ENCODE measurements at regions not wholly inside any gene's neighbourhood (a gene's known extent, or its start where the extent isn't known, plus 50 kb on each side); places are given as distances from the start of the nearest gene placed in this dataset.
A peak's percentile ranks its signal among the peaks of the same experiment; 100 is the strongest.

DNA sequence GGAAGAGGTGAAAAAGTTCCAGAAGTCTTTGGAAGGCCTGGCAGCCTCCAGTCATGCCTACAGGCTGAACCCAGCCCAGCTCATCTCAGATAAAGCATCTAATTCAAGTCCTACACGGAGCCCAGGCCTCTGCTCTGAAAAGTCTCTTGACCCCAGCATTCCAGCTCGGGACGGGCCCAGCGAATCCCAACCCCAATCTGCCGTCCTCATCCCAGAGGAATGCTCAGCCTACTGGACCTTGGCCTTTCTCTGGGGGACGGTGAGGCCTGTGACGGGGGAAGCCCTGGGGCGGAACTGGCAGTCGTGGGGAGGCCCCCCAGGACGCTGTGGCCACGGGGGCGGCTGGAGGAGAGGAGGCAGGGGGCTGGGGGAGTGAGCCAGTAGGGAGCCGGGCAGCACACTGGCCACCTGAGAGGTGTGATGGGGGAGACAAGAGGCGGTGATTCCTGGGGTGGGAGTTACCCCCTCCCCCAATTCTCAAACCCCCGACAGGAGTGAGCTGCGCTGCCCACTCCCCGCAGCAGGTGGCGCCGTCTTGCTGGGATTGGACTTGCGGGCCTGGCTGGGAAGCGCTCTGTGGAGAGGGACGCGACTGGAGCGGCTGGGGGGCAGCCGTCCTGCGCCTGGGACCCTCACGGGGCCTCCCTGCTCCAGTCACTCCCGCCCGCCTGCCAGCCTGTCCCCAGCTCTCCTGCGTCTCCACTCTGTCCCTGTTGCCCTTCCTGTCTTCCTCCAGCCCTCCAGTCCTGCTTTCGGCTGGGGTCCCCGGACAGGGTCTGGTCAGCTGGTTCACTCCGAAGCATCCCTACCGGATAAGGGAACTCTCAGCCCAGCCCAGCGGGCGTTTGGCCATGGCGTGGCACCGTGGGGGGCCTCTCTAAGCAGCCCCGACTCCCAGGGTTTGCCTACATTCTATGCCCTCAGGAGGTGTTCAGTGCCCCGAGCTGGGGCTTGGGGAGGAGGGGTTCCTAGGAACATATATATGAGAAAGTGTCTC, 182.6 kb upstream of the HAAO start:
- intact Hi-C loops (cut with micrococcal nuclease; ENCODE audit: unreplicated experiment): loop anchor here (5.0 to 10.0 kb wide), 2 partner anchors 160 to 247 kb away; no protein-coding TSS in a partner anchor
- BruUV-seq (replicated peaks): no TSS peak
- ChIA-PET CTCF (interaction anchor here (0.6 to 1.0 kb wide), 7 partner anchors 9 to 567 kb away, joined by 3 to 7 read pairs (median 4); no protein-coding TSS in a partner anchor), POLR2A (no interaction called here)
- H3K27ac ChIP-seq (ENCODE audit: low read length): peak overlapping the region; percentile 55; the same call in 1 of the 2 replicates
- peak overlapping the region; percentile 12 to 36 for H3K4me3 ChIP-seq (ENCODE audit: low read depth in 2 of 2, low read length in 2 of 2)
- peak; percentile 10 for DNase-seq (ENCODE audit: low read depth, low spot score)
- ATAC-seq: peak; percentile 85
- H3K27me3 ChIP-seq (ENCODE audit: control insufficient read depth, insufficient read depth, low read length): no peaks in the 10 kb centered on the region
- peak; percentile 95 for TF ChIP-seq CTCF (IDR thresholded peaks at IDR 0.05)
- TF ChIP-seq, protein P1, sequence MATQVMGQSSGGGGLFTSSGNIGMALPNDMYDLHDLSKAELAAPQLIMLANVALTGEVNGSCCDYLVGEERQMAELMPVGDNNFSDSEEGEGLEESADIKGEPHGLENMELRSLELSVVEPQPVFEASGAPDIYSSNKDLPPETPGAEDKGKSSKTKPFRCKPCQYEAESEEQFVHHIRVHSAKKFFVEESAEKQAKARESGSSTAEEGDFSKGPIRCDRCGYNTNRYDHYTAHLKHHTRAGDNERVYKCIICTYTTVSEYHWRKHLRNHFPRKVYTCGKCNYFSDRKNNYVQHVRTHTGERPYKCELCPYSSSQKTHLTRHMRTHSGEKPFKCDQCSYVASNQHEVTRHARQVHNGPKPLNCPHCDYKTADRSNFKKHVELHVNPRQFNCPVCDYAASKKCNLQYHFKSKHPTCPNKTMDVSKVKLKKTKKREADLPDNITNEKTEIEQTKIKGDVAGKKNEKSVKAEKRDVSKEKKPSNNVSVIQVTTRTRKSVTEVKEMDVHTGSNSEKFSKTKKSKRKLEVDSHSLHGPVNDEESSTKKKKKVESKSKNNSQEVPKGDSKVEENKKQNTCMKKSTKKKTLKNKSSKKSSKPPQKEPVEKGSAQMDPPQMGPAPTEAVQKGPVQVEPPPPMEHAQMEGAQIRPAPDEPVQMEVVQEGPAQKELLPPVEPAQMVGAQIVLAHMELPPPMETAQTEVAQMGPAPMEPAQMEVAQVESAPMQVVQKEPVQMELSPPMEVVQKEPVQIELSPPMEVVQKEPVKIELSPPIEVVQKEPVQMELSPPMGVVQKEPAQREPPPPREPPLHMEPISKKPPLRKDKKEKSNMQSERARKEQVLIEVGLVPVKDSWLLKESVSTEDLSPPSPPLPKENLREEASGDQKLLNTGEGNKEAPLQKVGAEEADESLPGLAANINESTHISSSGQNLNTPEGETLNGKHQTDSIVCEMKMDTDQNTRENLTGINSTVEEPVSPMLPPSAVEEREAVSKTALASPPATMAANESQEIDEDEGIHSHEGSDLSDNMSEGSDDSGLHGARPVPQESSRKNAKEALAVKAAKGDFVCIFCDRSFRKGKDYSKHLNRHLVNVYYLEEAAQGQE (IDR thresholded peaks at IDR 0.05; ENCODE audit: insufficient read depth in 1 of 2, low read depth in 2 of 2, low read length in 1 of 2): no peak
- H3K9me3 ChIP-seq (ENCODE audit: control insufficient read depth, insufficient read depth, low read depth, low read length): no peaks in the 10 kb centered on the region
- in situ Hi-C loops (cut with HindIII; ENCODE audit: low pct_unique_long_range_greater_than_20kb, low sequenced_read_pairs): no loop called here
- peaks cover 3% of the 10 kb centered on the region; the same call in 1 of the 2 replicates for H3K4me1 ChIP-seq (ENCODE audit: control insufficient read depth, insufficient read depth, low read length)
- H3K36me3 ChIP-seq (ENCODE audit: control insufficient read depth, insufficient read depth, low read length): no peaks in the 10 kb centered on the region

DNA sequence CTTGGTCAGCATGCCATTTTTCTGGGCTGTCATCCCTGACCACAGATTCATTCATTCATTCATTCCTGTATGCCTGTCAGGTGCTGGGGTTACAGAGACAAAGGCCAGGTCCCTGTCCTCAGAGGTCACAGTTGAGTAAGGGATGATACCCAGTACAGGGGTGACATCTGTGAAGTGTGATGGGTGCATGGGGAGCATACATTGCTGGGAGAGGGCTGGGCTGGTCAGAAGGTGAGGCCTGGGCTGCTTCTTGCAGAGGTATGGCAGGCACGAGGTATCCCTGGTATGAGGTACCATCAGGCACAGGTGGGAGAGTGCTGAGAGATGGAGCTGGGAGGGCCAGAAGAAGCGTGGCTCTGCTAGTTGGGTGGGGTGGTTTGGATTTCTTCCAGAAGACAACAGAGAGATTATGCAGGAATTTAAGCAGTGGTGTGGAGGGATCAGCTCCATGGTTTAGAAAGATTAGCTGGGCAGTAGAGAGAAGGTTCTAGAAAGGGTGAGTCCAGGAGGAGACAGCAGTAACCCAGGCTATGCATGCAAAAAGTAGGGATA, 181.9 kb upstream of the HAAO start:
- ATAC-seq (no peak), DNase-seq (ENCODE audit: low read depth, low spot score) (no peak)
- Histone ChIP-seq H3K27ac (ENCODE audit: low read length) (no peak overlapping the region), H3K27me3 (ENCODE audit: control insufficient read depth, insufficient read depth, low read length) (no peaks in the 10 kb centered on the region), H3K9me3 (ENCODE audit: control insufficient read depth, insufficient read depth, low read depth, low read length) (no peaks in the 10 kb centered on the region), H3K4me3 (ENCODE audit: low read depth in 2 of 2, low read length in 2 of 2) (no peak overlapping the region), H3K4me1 (ENCODE audit: control insufficient read depth, insufficient read depth, low read length) (peaks cover 3% of the 10 kb centered on the region; the same call in 1 of the 2 replicates), H3K36me3 (ENCODE audit: control insufficient read depth, insufficient read depth, low read length) (no peaks in the 10 kb centered on the region)
- in situ Hi-C loops (cut with HindIII; ENCODE audit: low pct_unique_long_range_greater_than_20kb, low sequenced_read_pairs) (no loop called here), intact Hi-C loops (cut with micrococcal nuclease; ENCODE audit: unreplicated experiment) (loop anchor here (10.0 kb wide), 1 partner anchor 161 kb away; no protein-coding TSS in a partner anchor)
- ChIA-PET CTCF (interaction anchor here (0.6 to 1.5 kb wide), 3 partner anchors 8 to 255 kb away, joined by 3 read pairs; no protein-coding TSS in a partner anchor), POLR2A (interaction anchor here (0.6 kb wide), 1 partner anchor 127 kb away, joined by 4 read pairs; no protein-coding TSS in a partner anchor)
- TF ChIP-seq SIN3A (IDR thresholded peaks at IDR 0.05; ENCODE audit: borderline replicate concordance, insufficient read depth, low read depth, low read length) (no peak), TCF7L2 (IDR thresholded peaks at IDR 0.05; ENCODE audit: low read depth, low read length) (no peak), POLR2AphosphoS5 (IDR thresholded peaks at IDR 0.05; ENCODE audit: low read depth, low read length) (no peak)
- BruUV-seq (replicated peaks): no TSS peak

Data from Panc1 (cell line).